H1 (cell line): ENCODE measurements at regions not wholly inside any gene's neighbourhood (a gene's known extent, or its start where the extent isn't known, plus 50 kb on each side); places are given as distances from the start of the nearest gene placed in this dataset.

ENCODE experiments used
- CTCF ChIA-PET: fragments of 300-600 bp; sonication (Branson Sonifier 250); formaldehyde crosslinking; loops from one replicate; lab custom pipeline; 2021; ENCODE audit not compliant: partially characterized antibody; lab: Charles Lee
- POLR2A ChIA-PET: fragments of 300-600 bp; sonication (Branson Sonifier 250); formaldehyde crosslinking; loops from one replicate; lab custom pipeline; 2021; ENCODE audit warnings: inconsistent platforms; ENCODE audit not compliant: partially characterized antibody; lab: Charles Lee
- DNase-seq, 2 experiments: peaks; one replicate each; pipeline versions ENCODE4 v3.0.0 to v3.0.0-alpha.2; 2010 to 2022; ENCODE audit warnings: low spot score in 2 of 2, low read depth in 1 of 2, mixed read lengths in 1 of 2
- FAIRE-seq: peaks from 2 replicates; lab custom pipeline; 2011; peaks lifted over from hg19 to GRCh38; lab: Jason Lieb, UNC
- H2AFZ ChIP-seq: 2 replicates; pipeline ENCODE4 v1.8.1; 2012; ENCODE audit warnings: low read length, inconsistent platforms
- H2AK5ac ChIP-seq: 2 replicates; pipeline ENCODE4 v1.6.1; 2013; ENCODE audit warnings: low read depth, low read length
- H2BK120ac ChIP-seq: replicated peaks from 2 replicates; pipeline ENCODE3; 2013; ENCODE audit warnings: low read depth, low read length, inconsistent platforms
- H2BK12ac ChIP-seq: 2 replicates; pipeline ENCODE4 v1.6.1; 2013; ENCODE audit warnings: low read depth, low read length
- H2BK15ac ChIP-seq: 2 replicates; pipeline ENCODE4 v1.6.1; 2013; ENCODE audit warnings: low read length
- H2BK20ac ChIP-seq: 2 replicates; pipeline ENCODE4 v1.6.1; 2013; ENCODE audit warnings: low read length
- H2BK5ac ChIP-seq: 2 replicates; pipeline ENCODE4 v1.6.1; 2013; ENCODE audit warnings: low read depth, low read length
- H3K14ac ChIP-seq: 2 replicates; pipeline ENCODE4 v1.6.1; 2013; ENCODE audit warnings: inconsistent platforms; ENCODE audit not compliant: insufficient read length
- H3K18ac ChIP-seq: 2 replicates; pipeline ENCODE4 v1.6.1; 2013; ENCODE audit warnings: low read length; ENCODE audit errors: extremely low read depth
- H3K23ac ChIP-seq: 2 replicates; pipeline ENCODE4 v1.6.1; 2013; ENCODE audit warnings: inconsistent platforms; ENCODE audit not compliant: insufficient read length
- H3K23me2 ChIP-seq: 2 replicates; pipeline ENCODE4 v1.6.1; 2013; ENCODE audit warnings: low read depth, low read length
- H3K27ac ChIP-seq: 2 replicates; pipeline ENCODE4 v1.6.1; 2011; ENCODE audit warnings: low read depth, low read length, inconsistent platforms
- H3K27me3 ChIP-seq, 4 experiments: replicated peaks in 1 of 4; 1 replicate in 1 of 4; 2 replicates in 3 of 4; pipeline versions ENCODE4 v1.6.1 to v1.8.1; 2011 to 2013; ENCODE audit warnings: low read length in 3 of 4, mild to moderate bottlenecking in 3 of 4, inconsistent platforms in 2 of 4, mixed read lengths in 2 of 4, moderate library complexity in 1 of 4; ENCODE audit not compliant: control insufficient read depth in 3 of 4, insufficient read depth in 3 of 4; ENCODE audit errors: extremely low read depth in 1 of 4
- H3K36me3 ChIP-seq, 4 experiments: 2 replicates each; pipeline versions ENCODE4 v1.6.1 to v1.8.1; 2011 to 2013; ENCODE audit warnings: mild to moderate bottlenecking in 4 of 4, low read length in 3 of 4, moderate library complexity in 2 of 4, control low read depth in 1 of 4, inconsistent platforms in 1 of 4; ENCODE audit not compliant: insufficient read depth in 4 of 4, control insufficient read depth in 2 of 4
- H3K4ac ChIP-seq: replicated peaks from 2 replicates; pipeline ENCODE3; 2013; ENCODE audit warnings: low read length, low read depth, mixed read lengths, inconsistent platforms; ENCODE audit not compliant: insufficient read length
- H3K4me1 ChIP-seq, 4 experiments: replicated peaks in 1 of 4; 1 replicate in 1 of 4; 2 replicates in 3 of 4; pipeline versions ENCODE4 v1.6.1 to v1.8.1; 2011 to 2013; ENCODE audit warnings: low read length in 3 of 4, inconsistent platforms in 2 of 4, mixed read lengths in 1 of 4; ENCODE audit not compliant: insufficient read depth in 4 of 4, control insufficient read depth in 3 of 4
- H3K4me2 ChIP-seq, 2 experiments: 2 replicates each; pipeline versions ENCODE4 v1.6.1 to v1.8.1; 2011 to 2013; ENCODE audit warnings: low read depth in 2 of 2, low read length in 2 of 2, control low read depth in 1 of 2, inconsistent platforms in 1 of 2, mild to moderate bottlenecking in 1 of 2; ENCODE audit not compliant: insufficient read depth in 1 of 2
- H3K4me3 ChIP-seq, 4 experiments: fragments of 200-600, 300-600 bp in 1 of 4; sonication (generic), shearing (Covaris generic), sonication (Bioruptor Twin) in 1 of 4; 2 replicates each; pipeline versions ENCODE4 v1.5.1 to v1.8.1; 2011 to 2016; ENCODE audit warnings: low read length in 4 of 4, low read depth in 3 of 4, control low read depth in 2 of 4, inconsistent platforms in 2 of 4, mild to moderate bottlenecking in 2 of 4, mixed read lengths in 1 of 4, moderate library complexity in 1 of 4; ENCODE audit not compliant: insufficient read depth in 2 of 4; ENCODE audit errors: extremely low read depth in 1 of 4
- H3K56ac ChIP-seq: replicated peaks from 2 replicates; pipeline ENCODE3; 2013; ENCODE audit warnings: low read depth, mild to moderate bottlenecking, mixed read lengths, low read length, inconsistent platforms; ENCODE audit not compliant: insufficient read length
- H3K79me1 ChIP-seq: 2 replicates; pipeline ENCODE4 v1.6.1; 2013; ENCODE audit warnings: low read depth, low read length, control low read depth
- H3K79me2 ChIP-seq, 2 experiments: 2 replicates each; pipeline versions ENCODE4 v1.6.1 to v1.8.1; 2012 to 2013; ENCODE audit warnings: low read length in 2 of 2, mild to moderate bottlenecking in 2 of 2, inconsistent platforms in 1 of 2; ENCODE audit not compliant: insufficient read depth in 2 of 2, control insufficient read depth in 1 of 2
- H3K9ac ChIP-seq, 4 experiments: replicated peaks in 1 of 4; 1 replicate in 1 of 4; 2 replicates in 3 of 4; pipeline versions ENCODE4 v1.6.1 to v1.8.1; 2011 to 2013; ENCODE audit warnings: low read depth in 3 of 4, low read length in 3 of 4, control low read depth in 2 of 4, mild to moderate bottlenecking in 2 of 4, moderate library complexity in 2 of 4, inconsistent platforms in 1 of 4; ENCODE audit errors: extremely low read depth in 1 of 4
- H3K9me3 ChIP-seq, 2 experiments: 2 replicates each; pipeline versions ENCODE4 v1.6.1 to v1.8.1; 2012 to 2013; ENCODE audit warnings: mild to moderate bottlenecking in 2 of 2, moderate library complexity in 2 of 2, control low read depth in 1 of 2, inconsistent platforms in 1 of 2, low read depth in 1 of 2, low read length in 1 of 2, mixed read lengths in 1 of 2; ENCODE audit not compliant: insufficient read depth in 2 of 2
- H4K20me1 ChIP-seq, 2 experiments: replicated peaks in 1 of 2; 2 replicates each; pipeline versions ENCODE3 to v1.8.1; 2011 to 2013; ENCODE audit warnings: inconsistent platforms in 2 of 2, low read length in 2 of 2, mild to moderate bottlenecking in 1 of 2; ENCODE audit not compliant: insufficient read depth in 2 of 2, control insufficient read depth in 1 of 2
- H4K5ac ChIP-seq: 2 replicates; pipeline ENCODE4 v1.6.1; 2013; ENCODE audit warnings: low read length, low read depth, mixed read lengths, inconsistent platforms; ENCODE audit not compliant: insufficient read length
- H4K8ac ChIP-seq: 2 replicates; pipeline ENCODE4 v1.8.0; 2013; ENCODE audit warnings: mild to moderate bottlenecking, moderate library complexity, low read length, inconsistent platforms; ENCODE audit not compliant: insufficient read depth; ENCODE audit errors: extremely low read depth
- H4K91ac ChIP-seq: replicated peaks from 2 replicates; pipeline ENCODE3; 2013; ENCODE audit warnings: low read length, mixed read lengths, inconsistent platforms; ENCODE audit not compliant: insufficient read length
- SIX5 ChIP-seq: IDR thresholded peaks from 2 replicates; pipeline ENCODE4 v1.6.1; 2011; ENCODE audit warnings: mild to moderate bottlenecking, low read depth, low read length
- WGBS, 2 experiments: shearing (Covaris generic) in 1 of 2; methylation state at CpG; one replicate each; pipeline versions ENCODE4 v1.1.6 to v1.1.7; 2013 to 2015; ENCODE audit warnings: low lambda C conversion rate in 2 of 2, mixed read lengths in 2 of 2, inconsistent platforms in 1 of 2, low coverage in 1 of 2, missing lambda C conversion rate in 1 of 2; ENCODE audit not compliant: insufficient replicate concordance in 2 of 2, insufficient coverage in 1 of 2, insufficient read length in 1 of 2; ENCODE audit errors: extremely low coverage in 1 of 2, missing lambda C conversion rate in 1 of 2; 5-methylcytosine and 5-hydroxymethylcytosine counted together

- no peaks in the 10 kb centered on the region for H3K23me2 ChIP-seq
- no peak overlapping the region for H2BK5ac ChIP-seq
- no peak overlapping the region for H3K27ac ChIP-seq
- no peak overlapping the region for H4K8ac ChIP-seq
- H2BK12ac ChIP-seq, result no peak overlapping the region
- no peak overlapping the region for H2BK20ac ChIP-seq
- TF ChIP-seq SIX5, result no peak
- H3K14ac ChIP-seq, result no peak overlapping the region
- no peak overlapping the region for H3K18ac ChIP-seq
- no peak overlapping the region for H3K4me3 ChIP-seq
- no peaks in the 10 kb centered on the region for H3K79me2 ChIP-seq
- POLR2A ChIA-PET, result no interaction called here
- no peak overlapping the region for H3K9ac ChIP-seq
- CTCF ChIA-PET, result interaction anchor here (1.4 kb wide), 2 partner anchors 13 to 459 kb away, joined by 3 to 5 read pairs; no protein-coding TSS in a partner anchor
- no peaks in the 10 kb centered on the region for H3K27me3 ChIP-seq
- H3K4me1 ChIP-seq, result no peaks in the 10 kb centered on the region
- no peak overlapping the region for H4K91ac ChIP-seq
- no peak overlapping the region for H4K5ac ChIP-seq
- no peak overlapping the region for H3K56ac ChIP-seq
- FAIRE-seq, result no peak
- DNase-seq, result no peak
- H3K9me3 ChIP-seq, result no peaks in the 10 kb centered on the region
- 90% methylated on average over 5 of the region's 5 CpGs; no CpG with 5 or more reads in 1 of the 2 experiments for WGBS, 2 experiments
- H2AK5ac ChIP-seq, result no peak overlapping the region
- H2BK15ac ChIP-seq, result no peak overlapping the region
- H3K23ac ChIP-seq, result no peak overlapping the region
- no peaks in the 10 kb centered on the region for H3K79me1 ChIP-seq
- H4K20me1 ChIP-seq, result no peaks in the 10 kb centered on the region
- H3K36me3 ChIP-seq, result no peaks in the 10 kb centered on the region
- H2BK120ac ChIP-seq, result no peak overlapping the region
- H3K4me2 ChIP-seq, result no peak overlapping the region
- H2AFZ ChIP-seq, result no peak overlapping the region
- no peak overlapping the region for H3K4ac ChIP-seq
Measured at GRCh38 chr5:40276426-40277102, 403.2 kb upstream of the PTGER4 start.
